GM12878 (cell line): ENCODE measurements at regions not wholly inside any gene's neighbourhood (a gene's known extent, or its start where the extent isn't known, plus 50 kb on each side); places are given as distances from the start of the nearest gene placed in this dataset.

Experiments
- ATAC-seq: fragments of 200-7000 bp; cut with Tn5 transposase; 3 replicates; pipeline ENCODE4 v1.9.1; 2020; ENCODE audit warnings: mild to moderate bottlenecking, moderate library complexity
- BruUV-seq: library from RNA; stranded (reverse); fragments of 400-500 nt; replicated peaks from 2 replicates; lab custom pipeline; 2021; lab: Mats Ljungman, UMichigan
- CTCF ChIA-PET: fragments of 300-600 bp; sonication (Branson Sonifier 250); formaldehyde crosslinking; extraction: SDS; loops from one replicate; lab custom pipeline; 2021; ENCODE audit warnings: inconsistent platforms; lab: Yijun Ruan, JAX
- POLR2A ChIA-PET: fragments of 350-600 bp; formaldehyde crosslinking; extraction: SDS; loops from one replicate; lab custom pipeline; 2021; ENCODE audit warnings: inconsistent platforms; lab: Charles Lee
- RAD21 ChIA-PET: fragments of 300-600 bp; sonication (Branson Sonifier 250); formaldehyde crosslinking; loops from one replicate; lab custom pipeline; 2023; ENCODE audit warnings: antibody characterized with exemption; ENCODE audit not compliant: unreplicated experiment; lab: Charles Lee
- SMC1A ChIA-PET: fragments of 300-600 bp; sonication (Branson Sonifier 250); formaldehyde crosslinking; loops from one replicate; lab custom pipeline; 2023; ENCODE audit not compliant: unreplicated experiment, uncharacterized antibody; lab: Charles Lee
- DNase-seq: peaks from one replicate; pipeline ENCODE4 v3.0.0-alpha.2; 2011; ENCODE audit warnings: low read depth, low spot score
- FAIRE-seq: peaks from 3 replicates; lab custom pipeline; 2011; peaks lifted over from hg19 to GRCh38; lab: Jason Lieb, UNC
- H2AFZ ChIP-seq: 2 replicates; pipeline ENCODE4 v1.6.0; 2011; ENCODE audit warnings: low read depth, low read length, control low read depth; ENCODE audit not compliant: control insufficient read depth
- H3K27ac ChIP-seq: 2 replicates; pipeline ENCODE4 v1.5.1; 2011; ENCODE audit warnings: control low read depth; ENCODE audit not compliant: control insufficient read depth, insufficient read depth
- H3K27me3 ChIP-seq, 2 experiments: replicated peaks in 1 of 2; 2 replicates each; pipeline versions ENCODE4 v1.6.0 to v1.6.1; 2011; ENCODE audit warnings: low read length in 1 of 2; ENCODE audit not compliant: control insufficient read depth in 2 of 2, insufficient read depth in 2 of 2
- H3K36me3 ChIP-seq, 2 experiments: 2 replicates each; pipeline ENCODE4 v1.5.1; 2011; ENCODE audit warnings: low read length in 1 of 2; ENCODE audit not compliant: control insufficient read depth in 2 of 2, insufficient read depth in 2 of 2
- H3K4me1 ChIP-seq: 2 replicates; pipeline ENCODE4 v1.6.1; 2011; ENCODE audit warnings: mild to moderate bottlenecking, low read length, moderate library complexity, mixed read lengths; ENCODE audit not compliant: control insufficient read depth, insufficient read depth
- H3K4me2 ChIP-seq: 2 replicates; pipeline ENCODE4 v1.6.0; 2011; ENCODE audit warnings: control low read depth; ENCODE audit not compliant: control insufficient read depth, insufficient read depth
- H3K4me3 ChIP-seq: fragments of 200-600 bp; sonication (generic); 2 replicates; pipeline ENCODE4 v1.5.1; 2016
- H3K79me2 ChIP-seq: 2 replicates; pipeline ENCODE4 v1.6.0; 2011; ENCODE audit warnings: low read length; ENCODE audit not compliant: control insufficient read depth, insufficient read depth
- H3K9ac ChIP-seq: 2 replicates; pipeline ENCODE4 v1.8.0; 2011; ENCODE audit warnings: low read length, control low read depth, mixed read lengths; ENCODE audit not compliant: control insufficient read depth, insufficient read depth
- H3K9me3 ChIP-seq: replicated peaks from 3 replicates; pipeline ENCODE4 v1.5.1; 2011; ENCODE audit warnings: mild to moderate bottlenecking, low read length; ENCODE audit not compliant: control insufficient read depth, insufficient read depth
- H4K20me1 ChIP-seq: 2 replicates; pipeline ENCODE4 v1.6.0; 2011; ENCODE audit not compliant: control insufficient read depth, insufficient read depth
- CEBPB ChIP-seq, 2 experiments: fragments of 150-350 bp in 1 of 2; IDR thresholded peaks; 2 replicates each; pipeline ENCODE4 v1.6.1; 2012 to 2014; ENCODE audit warnings: low read depth in 2 of 2, low read length in 2 of 2, borderline replicate concordance in 1 of 2, inconsistent platforms in 1 of 2
- FOXM1 ChIP-seq: IDR thresholded peaks from 2 replicates; pipeline ENCODE4 v1.6.1; 2012; ENCODE audit warnings: low read depth, mild to moderate bottlenecking, inconsistent platforms, low read length, moderate library complexity
- MEF2A ChIP-seq: IDR thresholded peaks from 2 replicates; pipeline ENCODE4 v1.6.1; 2011; ENCODE audit warnings: low read depth, mild to moderate bottlenecking, low read length, moderate library complexity; ENCODE audit not compliant: insufficient read depth
- NFXL1 ChIP-seq: fragments of 450-650 bp; IDR thresholded peaks from 2 replicates; pipeline ENCODE4 v1.6.1; 2017; ENCODE audit warnings: antibody characterized with exemption, mild to moderate bottlenecking, borderline replicate concordance
- PAX5 ChIP-seq: IDR thresholded peaks from 2 replicates; pipeline ENCODE4 v1.6.1; 2011; ENCODE audit warnings: low read depth, low read length, borderline replicate concordance
- SIN3A ChIP-seq: IDR thresholded peaks from 2 replicates; pipeline ENCODE4 v1.6.1; 2012; ENCODE audit warnings: low read depth, low read length, improper control_type of control experiment
- SMC3 ChIP-seq: IDR thresholded peaks from 2 replicates; pipeline ENCODE4 v1.6.1; 2011; ENCODE audit warnings: low read length, improper control_type of control experiment, borderline replicate concordance
- SPI1 ChIP-seq: IDR thresholded peaks from 2 replicates; pipeline ENCODE4 v1.6.1; 2011; ENCODE audit warnings: low read depth, mild to moderate bottlenecking, low read length, moderate library complexity, borderline replicate concordance; ENCODE audit not compliant: insufficient read depth
- ZBED1 ChIP-seq: IDR thresholded peaks from 2 replicates; pipeline ENCODE4 v1.6.1; 2016; ENCODE audit warnings: borderline replicate concordance
- WGBS: methylation state at CpG from one replicate; pipeline ENCODE4 v1.1.6; 2016; ENCODE audit warnings: low lambda C conversion rate; ENCODE audit not compliant: insufficient replicate concordance, insufficient coverage; ENCODE audit errors: missing lambda C conversion rate; 5-methylcytosine and 5-hydroxymethylcytosine counted together
- in situ Hi-C: fragments of 300-500 bp; cut with MboI; formaldehyde crosslinking; loops from 9 replicates; pipeline ENCODE4 v1.14.3; 2018; ENCODE audit warnings: mixed read lengths
- intact Hi-C: fragments of 100-400 bp; cut with micrococcal nuclease; formaldehyde crosslinking; loops from one replicate; pipeline ENCODE4 v1.14.2; 2022; ENCODE audit not compliant: unreplicated experiment
- TF ChIP-seq, protein P1 (sequence below): IDR thresholded peaks from 2 replicates; pipeline ENCODE4 v1.6.1; 2012; ENCODE audit warnings: low read depth, low read length, improper control_type of control experiment

DNA sequence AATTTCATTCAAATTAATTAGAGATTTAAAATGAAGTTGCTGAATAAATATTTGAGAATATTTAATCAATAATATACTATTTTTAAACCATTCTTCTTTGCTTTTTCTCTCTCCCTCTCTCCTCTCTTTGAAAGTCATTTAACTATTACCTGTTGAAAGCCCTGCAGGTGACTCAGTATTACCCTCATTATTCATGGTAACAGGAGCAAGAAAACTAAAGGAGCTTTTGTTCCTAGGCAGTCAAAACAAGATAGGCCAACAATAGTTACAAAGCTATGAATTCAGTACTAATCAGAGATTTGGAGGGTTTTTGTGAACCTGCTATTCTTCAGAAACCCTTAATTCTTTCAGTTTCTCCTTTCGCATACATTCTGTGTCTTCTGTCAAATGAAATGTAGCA is 721.3 kb upstream of the NCAM2 start:
- FAIRE-seq, result no peak
- Histone ChIP-seq H3K79me2 (no peaks in the 10 kb centered on the region), H3K9me3 (no peaks in the 10 kb centered on the region), H2AFZ (no peak overlapping the region), H4K20me1 (no peaks in the 10 kb centered on the region), H3K4me3 (no peak overlapping the region), H3K4me2 (no peak overlapping the region), H3K9ac (no peak overlapping the region), H3K27me3 (no peaks in the 10 kb centered on the region), H3K27ac (no peak overlapping the region), H3K4me1 (no peaks in the 10 kb centered on the region), H3K36me3 (no peaks in the 10 kb centered on the region)
- ChIA-PET RAD21 (no interaction called here), SMC1A (interaction anchor here (1.0 kb wide), 1 partner anchor 58 kb away, joined by 3 read pairs; no protein-coding TSS in a partner anchor), CTCF (no interaction called here), POLR2A (no interaction called here)
- WGBS, result 67% methylated on average over 1 of the region's 1 CpG
- no peak for DNase-seq
- in situ Hi-C loops, result no loop called here
- ATAC-seq, result no peak
- intact Hi-C loops, result no loop called here
- TF ChIP-seq, protein P1, sequence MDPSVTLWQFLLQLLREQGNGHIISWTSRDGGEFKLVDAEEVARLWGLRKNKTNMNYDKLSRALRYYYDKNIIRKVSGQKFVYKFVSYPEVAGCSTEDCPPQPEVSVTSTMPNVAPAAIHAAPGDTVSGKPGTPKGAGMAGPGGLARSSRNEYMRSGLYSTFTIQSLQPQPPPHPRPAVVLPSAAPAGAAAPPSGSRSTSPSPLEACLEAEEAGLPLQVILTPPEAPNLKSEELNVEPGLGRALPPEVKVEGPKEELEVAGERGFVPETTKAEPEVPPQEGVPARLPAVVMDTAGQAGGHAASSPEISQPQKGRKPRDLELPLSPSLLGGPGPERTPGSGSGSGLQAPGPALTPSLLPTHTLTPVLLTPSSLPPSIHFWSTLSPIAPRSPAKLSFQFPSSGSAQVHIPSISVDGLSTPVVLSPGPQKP, result no peak
- TF ChIP-seq SPI1 (no peak), NFXL1 (no peak), PAX5 (no peak), MEF2A (no peak), SMC3 (no peak)
- BruUV-seq, result no TSS peak

DNA sequence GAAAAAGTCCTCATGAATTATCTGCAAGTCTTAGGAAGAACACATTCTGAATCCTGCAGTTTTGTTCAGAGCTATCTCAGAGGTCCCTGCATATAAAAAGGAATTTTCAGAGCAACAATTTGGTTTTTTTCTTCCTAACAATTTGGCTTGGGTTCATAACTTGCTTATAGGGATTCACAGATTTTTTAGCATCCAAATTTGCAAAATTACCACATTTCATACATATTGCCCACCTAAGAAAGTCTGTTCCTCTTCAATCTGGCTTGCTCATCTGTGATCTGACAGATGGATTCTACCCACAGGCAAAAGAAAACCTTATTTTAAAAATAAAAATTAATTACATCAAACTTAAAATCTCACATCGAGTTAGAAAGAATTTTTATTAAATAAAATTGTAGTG is 714.4 kb upstream of the NCAM2 start:
- H3K36me3 ChIP-seq, result no peaks in the 10 kb centered on the region
- in situ Hi-C loops, result no loop called here
- H3K4me3 ChIP-seq, result no peak overlapping the region
- H3K4me2 ChIP-seq, result no peak overlapping the region
- no peak overlapping the region for H3K27ac ChIP-seq
- H4K20me1 ChIP-seq, result no peaks in the 10 kb centered on the region
- FAIRE-seq (no peak), ATAC-seq (no peak), DNase-seq (no peak)
- no peak for TF ChIP-seq FOXM1
- TF ChIP-seq SIN3A, result no peak
- no peak for TF ChIP-seq CEBPB (IDR thresholded peaks at IDR 0.05; ENCODE audit: borderline replicate concordance in 1 of 2, low read depth in 2 of 2, low read length in 2 of 2)
- TF ChIP-seq ZBED1, result no peak
- CTCF ChIA-PET, result interaction anchor here (0.7 kb wide), 1 partner anchor 150 kb away, joined by 3 read pairs; no protein-coding TSS in a partner anchor
- intact Hi-C loops, result no loop called here
- POLR2A ChIA-PET, result no interaction called here
- RAD21 ChIA-PET, result no interaction called here
- H3K9me3 ChIP-seq, result no peaks in the 10 kb centered on the region
- BruUV-seq, result no TSS peak
- H3K27me3 ChIP-seq, result no peaks in the 10 kb centered on the region
- H3K79me2 ChIP-seq, result no peaks in the 10 kb centered on the region
- no peak overlapping the region for H2AFZ ChIP-seq
- no peak overlapping the region for H3K9ac ChIP-seq
- 0% methylated on average over 1 of the region's 1 CpG for WGBS
- SMC1A ChIA-PET, result interaction anchor here (1.7 kb wide), 1 partner anchor 24 kb away, joined by 3 read pairs; no protein-coding TSS in a partner anchor
- no peaks in the 10 kb centered on the region for H3K4me1 ChIP-seq
